MM.1S (cell line): ENCODE measurements at regions not wholly inside any gene's neighbourhood (a gene's known extent, or its start where the extent isn't known, plus 50 kb on each side); places are given as distances from the start of the nearest gene placed in this dataset.

ENCODE experiments used
- DNase-seq: peaks from one replicate; pipeline ENCODE4 v3.0.0-alpha.2; 2015
- H2AFZ ChIP-seq: fragments of 300-600 bp; sonication (generic); 2 replicates; pipeline ENCODE4 v1.6.0; 2016; ENCODE audit warnings: antibody characterized with exemption, low read length
- H3F3A ChIP-seq: fragments of 300-600 bp; sonication (generic); 2 replicates; pipeline ENCODE4 v1.6.1; 2016; ENCODE audit warnings: mild to moderate bottlenecking, antibody characterized with exemption, low read length, moderate library complexity, mixed read lengths; ENCODE audit not compliant: insufficient read depth
- H3K27ac ChIP-seq: fragments of 300-600 bp; sonication (generic); 2 replicates; pipeline ENCODE4 v1.5.1; 2016; ENCODE audit warnings: mild to moderate bottlenecking, low read length
- H3K27me3 ChIP-seq: fragments of 300-600 bp; sonication (generic); replicated peaks from 2 replicates; pipeline ENCODE4 v1.6.0; 2016; ENCODE audit warnings: low read length; ENCODE audit not compliant: insufficient read depth
- H3K36me3 ChIP-seq: fragments of 300-600 bp; sonication (generic); replicated peaks from 2 replicates; pipeline ENCODE4 v1.6.1; 2016; ENCODE audit warnings: mild to moderate bottlenecking, low read length, mixed read lengths; ENCODE audit not compliant: insufficient read depth
- H3K4me1 ChIP-seq: fragments of 300-600 bp; sonication (generic); 2 replicates; pipeline ENCODE4 v1.6.1; 2016; ENCODE audit warnings: low read length, mixed read lengths
- H3K4me2 ChIP-seq: fragments of 300-600 bp; sonication (generic); 2 replicates; pipeline ENCODE4 v1.6.0; 2016; ENCODE audit warnings: low read depth, low read length
- H3K4me3 ChIP-seq: fragments of 300-600 bp; sonication (generic); 2 replicates; pipeline ENCODE4 v1.5.1; 2016; ENCODE audit warnings: low read length, mixed read lengths
- H3K79me2 ChIP-seq: fragments of 300-600 bp; sonication (generic); 2 replicates; pipeline ENCODE4 v1.6.1; 2016; ENCODE audit warnings: mixed run types, low read length, mixed read lengths
- H3K9ac ChIP-seq: fragments of 300-600 bp; sonication (generic); 2 replicates; pipeline ENCODE4 v1.6.1; 2016; ENCODE audit warnings: low read length, mixed read lengths
- H3K9me2 ChIP-seq: fragments of 300-600 bp; sonication (generic); replicated peaks from 2 replicates; pipeline ENCODE4 v1.6.1; 2016; ENCODE audit warnings: mild to moderate bottlenecking, low read length, mixed read lengths; ENCODE audit not compliant: insufficient read depth
- H3K9me3 ChIP-seq: fragments of 300-600 bp; sonication (generic); replicated peaks from 2 replicates; pipeline ENCODE4 v1.6.1; 2016; ENCODE audit warnings: mild to moderate bottlenecking, low read length, mixed read lengths; ENCODE audit not compliant: insufficient read depth
- H4K20me1 ChIP-seq: fragments of 300-600 bp; sonication (generic); 2 replicates; pipeline ENCODE4 v1.6.1; 2016; ENCODE audit warnings: mild to moderate bottlenecking, low read length, moderate library complexity, mixed read lengths; ENCODE audit not compliant: insufficient read depth
- CTCF ChIP-seq: fragments of 300-600 bp; sonication (generic); IDR thresholded peaks from 2 replicates; pipeline ENCODE4 v1.5.1; 2016; ENCODE audit warnings: antibody characterized with exemption, low read length, mixed read lengths
- EZH2 ChIP-seq: fragments of 300-600 bp; sonication (generic); optimal IDR thresholded peaks from 2 replicates; pipeline ENCODE3; 2017; ENCODE audit warnings: low read depth, mild to moderate bottlenecking, antibody characterized with exemption, low read length, mixed read lengths
- EZH2phosphoT487 ChIP-seq: fragments of 300-600 bp; sonication (generic); IDR thresholded peaks from 2 replicates; pipeline ENCODE4 v1.6.1; 2018; ENCODE audit warnings: antibody characterized with exemption, low read length

- H4K20me1 ChIP-seq = no peaks in the 10 kb centered on the region
- no peaks in the 10 kb centered on the region for H3K79me2 ChIP-seq
- H3K27ac ChIP-seq = no peak overlapping the region
- no peak for DNase-seq
- H3K27me3 ChIP-seq = no peaks in the 10 kb centered on the region
- H3K9me3 ChIP-seq = no peaks in the 10 kb centered on the region
- no peaks in the 10 kb centered on the region for H3K4me1 ChIP-seq
- H3K4me3 ChIP-seq = no peak overlapping the region
- no peak overlapping the region for H3K4me2 ChIP-seq
- H3K36me3 ChIP-seq = no peaks in the 10 kb centered on the region
- TF ChIP-seq EZH2 (no peak), EZH2phosphoT487 (no peak), CTCF (no peak)
- no peak overlapping the region for H2AFZ ChIP-seq
- H3K9ac ChIP-seq = no peak overlapping the region
- no peaks in the 10 kb centered on the region for H3K9me2 ChIP-seq
- no peaks in the 10 kb centered on the region for H3F3A ChIP-seq
Measured at GRCh38 chr13:109667807-109668291, 118.5 kb downstream of the IRS2 start.

- no peaks in the 10 kb centered on the region for H3K36me3 ChIP-seq
- no peak overlapping the region for H2AFZ ChIP-seq
- no peaks in the 10 kb centered on the region for H3K9me2 ChIP-seq
- no peak overlapping the region for H3K4me3 ChIP-seq
- TF ChIP-seq CTCF = no peak
- TF ChIP-seq EZH2 = no peak
- TF ChIP-seq EZH2phosphoT487 = no peak
- no peak overlapping the region for H3K4me2 ChIP-seq
- no peaks in the 10 kb centered on the region for H3K79me2 ChIP-seq
- DNase-seq = no peak
- H3K9me3 ChIP-seq = no peaks in the 10 kb centered on the region
- no peaks in the 10 kb centered on the region for H4K20me1 ChIP-seq
- H3K27me3 ChIP-seq = no peaks in the 10 kb centered on the region
- H3K4me1 ChIP-seq = no peaks in the 10 kb centered on the region
- H3K27ac ChIP-seq = no peak overlapping the region
- no peak overlapping the region for H3K9ac ChIP-seq
- H3F3A ChIP-seq = no peaks in the 10 kb centered on the region
Measured at GRCh38 chr13:109667056-109667455, 119.3 kb downstream of the IRS2 start.

- TF ChIP-seq EZH2 = no peak
- TF ChIP-seq EZH2phosphoT487 = no peak
- no peak for TF ChIP-seq CTCF
- Histone ChIP-seq H3K79me2 (no peaks in the 10 kb centered on the region), H4K20me1 (no peaks in the 10 kb centered on the region), H3K9ac (no peak overlapping the region), H2AFZ (no peak overlapping the region), H3K27ac (no peak overlapping the region), H3K27me3 (no peaks in the 10 kb centered on the region), H3K4me3 (no peak overlapping the region), H3K9me2 (no peaks in the 10 kb centered on the region), H3F3A (no peaks in the 10 kb centered on the region), H3K9me3 (no peaks in the 10 kb centered on the region), H3K4me2 (no peak overlapping the region), H3K36me3 (no peaks in the 10 kb centered on the region), H3K4me1 (no peaks in the 10 kb centered on the region)
- no peak for DNase-seq
Measured at GRCh38 chr13:109666656-109667055, 119.7 kb downstream of the IRS2 start.
